ENCODE measurements at regions not wholly inside any gene's neighbourhood (a gene's known extent, or its start where the extent isn't known, plus 50 kb on each side); places are given as distances from the start of the nearest gene placed in this dataset.

- no peak for ATAC-seq
- no peak for TF ChIP-seq PPARA (CRISPR knock-in tag; IDR thresholded peaks at IDR 0.05; ENCODE audit: borderline replicate concordance)
- TF ChIP-seq OSR1 (CRISPR knock-in tag; IDR thresholded peaks at IDR 0.05) = no peak
Measured at GRCh38 chr7:94135180-94135579, 131.0 kb upstream of the BET1 start.

GRCh38 chr7:94142281-94142680, 138.1 kb upstream of the BET1 start:
- ATAC-seq = no peak
- no peak for TF ChIP-seq RARB (CRISPR knock-in tag; IDR thresholded peaks at IDR 0.05)
- no peak for TF ChIP-seq CSRNP3 (CRISPR knock-in tag; IDR thresholded peaks at IDR 0.05)
- TF ChIP-seq ZNF70 (CRISPR knock-in tag; IDR thresholded peaks at IDR 0.05) = no peak
- TF ChIP-seq CREB5 (CRISPR knock-in tag; IDR thresholded peaks at IDR 0.05; ENCODE audit: low read depth) = no peak
- TF ChIP-seq SNAI2 (CRISPR knock-in tag; IDR thresholded peaks at IDR 0.05) = no peak
- TF ChIP-seq TCF4 (CRISPR knock-in tag; IDR thresholded peaks at IDR 0.05; ENCODE audit: borderline replicate concordance) = no peak
- TF ChIP-seq TOX (CRISPR knock-in tag; IDR thresholded peaks at IDR 0.05; ENCODE audit: borderline replicate concordance) = no peak
- no peak for TF ChIP-seq PPARA (CRISPR knock-in tag; IDR thresholded peaks at IDR 0.05; ENCODE audit: borderline replicate concordance)
- no peak for TF ChIP-seq PATZ1 (CRISPR knock-in tag; IDR thresholded peaks at IDR 0.05; ENCODE audit: borderline replicate concordance)
- TF ChIP-seq TSHZ2 (CRISPR knock-in tag; IDR thresholded peaks at IDR 0.05) = no peak

- ATAC-seq = no peak
- TF ChIP-seq PPARA (CRISPR knock-in tag; IDR thresholded peaks at IDR 0.05; ENCODE audit: borderline replicate concordance) (no peak), ZNF70 (CRISPR knock-in tag; IDR thresholded peaks at IDR 0.05) (no peak), TOX (CRISPR knock-in tag; IDR thresholded peaks at IDR 0.05; ENCODE audit: borderline replicate concordance) (no peak), CSRNP3 (CRISPR knock-in tag; IDR thresholded peaks at IDR 0.05) (no peak), GLIS3 (CRISPR knock-in tag; IDR thresholded peaks at IDR 0.05) (no peak), ZFP30 (CRISPR knock-in tag; IDR thresholded peaks at IDR 0.05) (no peak), TCF4 (CRISPR knock-in tag; IDR thresholded peaks at IDR 0.05; ENCODE audit: borderline replicate concordance) (no peak), SNAI2 (CRISPR knock-in tag; IDR thresholded peaks at IDR 0.05) (no peak), RARB (CRISPR knock-in tag; IDR thresholded peaks at IDR 0.05) (no peak), ZNF565 (CRISPR knock-in tag; conservative IDR thresholded peaks at IDR 0.05; ENCODE audit: low read depth) (no peak), BACH2 (CRISPR knock-in tag; IDR thresholded peaks at IDR 0.05; ENCODE audit: borderline replicate concordance) (no peak), ARNTL (CRISPR knock-in tag; IDR thresholded peaks at IDR 0.05; ENCODE audit: borderline replicate concordance, low read depth) (no peak)
Measured at GRCh38 chr7:94145602-94146001, 141.4 kb upstream of the BET1 start.

GRCh38 chr7:94146408-94146807, 142.3 kb upstream of the BET1 start:
- no peak for TF ChIP-seq CSDC2 (CRISPR knock-in tag; IDR thresholded peaks at IDR 0.05)
- TF ChIP-seq ZNF8 (CRISPR knock-in tag; IDR thresholded peaks at IDR 0.05) = no peak
- no peak for TF ChIP-seq BACH2 (CRISPR knock-in tag; IDR thresholded peaks at IDR 0.05; ENCODE audit: borderline replicate concordance)
- TF ChIP-seq ZFP3 (CRISPR knock-in tag; IDR thresholded peaks at IDR 0.05) = no peak
- no peak for TF ChIP-seq PPARA (CRISPR knock-in tag; IDR thresholded peaks at IDR 0.05; ENCODE audit: borderline replicate concordance)
- ATAC-seq = no peak

All from SK-N-SH treated with all-trans-retinoic acid at 6 μM for 48 hours (cell line).